Ovary (tissue), 7 donors: ENCODE measurements at regions not wholly inside any gene's neighbourhood (a gene's known extent, or its start where the extent isn't known, plus 50 kb on each side); places are given as distances from the start of the nearest gene placed in this dataset.

Source experiments
- DNase-seq, 5 donors: peaks; one replicate each; pipeline ENCODE4 v3.0.0-alpha.2; 2019 to 2020
- H3K27ac ChIP-seq, 2 donors: fragments of 200-600 bp; one replicate each; pipeline versions ENCODE4 v1.5.1 to v1.8.0; 2019 to 2022
- H3K27me3 ChIP-seq: fragments of 200-600 bp; one replicate; pipeline ENCODE4 v1.8.0; 2022
- H3K36me3 ChIP-seq: fragments of 200-600 bp; sonication (generic); one replicate; pipeline ENCODE4 v1.5.1; 2019
- H3K4me1 ChIP-seq: one replicate; pipeline ENCODE4 v1.8.1; 2013; ENCODE audit warnings: mild to moderate bottlenecking, moderate library complexity; ENCODE audit not compliant: insufficient read depth
- H3K4me3 ChIP-seq: fragments of 200-600 bp; sonication (generic); one replicate; pipeline ENCODE4 v1.5.1; 2017
- H3K9me3 ChIP-seq, 2 donors: fragments of 200-600 bp in 1 of 2; sonication (generic) in 1 of 2; one replicate each; pipeline versions ENCODE4 v1.5.1 to v1.8.1; 2013 to 2019; ENCODE audit warnings: mild to moderate bottlenecking in 1 of 2, moderate library complexity in 1 of 2
- EP300 ChIP-seq: sonication (generic); formaldehyde crosslinking; IDR thresholded peaks from one replicate; pipeline ENCODE4 v1.6.1; 2017; ENCODE audit warnings: antibody characterized with exemption
- POLR2A ChIP-seq: fragments of 450-650 bp; IDR thresholded peaks from one replicate; pipeline ENCODE4 v1.6.1; 2017; ENCODE audit warnings: antibody characterized with exemption, mild to moderate bottlenecking, moderate library complexity
- WGBS, 3 donors: extraction: QIAGEN DNeasy Blood & Tissue Kit in 1 of 3; methylation state at CpG; one replicate each; pipeline versions ENCODE4 v1.1.5 to v1.1.7; 2013 to 2017; 5-methylcytosine and 5-hydroxymethylcytosine counted together
- intact Hi-C, 4 donors: fragments of 100-400 bp; cut with DNase I; formaldehyde crosslinking; loops; one replicate each; pipeline versions ENCODE4 v1.11.0 to v1.15.1; 2022 to 2023
- TF ChIP-seq, protein P1 (sequence below), 3 donors: fragments of 450-650 bp in 2 of 3; fragments of 200-600 bp in 1 of 3; IDR thresholded peaks; one replicate each; pipeline versions ENCODE4 v1.5.1 to v1.8.0; 2016 to 2022; ENCODE audit warnings: antibody characterized with exemption in 3 of 3, mild to moderate bottlenecking in 1 of 3
- donor health status: DM: no; HTN: no; CAD: no; lungs with moderate emphysema.
- donor health status: DM: no; HTN: no; CAD: no.
- donor health status: Bipolar disorder and iron deficiency.
- donor health status: DM: no; HTN: no; CAD: no.
- donor health status: DM: yes; HTN: yes; CAD: no.

DNA sequence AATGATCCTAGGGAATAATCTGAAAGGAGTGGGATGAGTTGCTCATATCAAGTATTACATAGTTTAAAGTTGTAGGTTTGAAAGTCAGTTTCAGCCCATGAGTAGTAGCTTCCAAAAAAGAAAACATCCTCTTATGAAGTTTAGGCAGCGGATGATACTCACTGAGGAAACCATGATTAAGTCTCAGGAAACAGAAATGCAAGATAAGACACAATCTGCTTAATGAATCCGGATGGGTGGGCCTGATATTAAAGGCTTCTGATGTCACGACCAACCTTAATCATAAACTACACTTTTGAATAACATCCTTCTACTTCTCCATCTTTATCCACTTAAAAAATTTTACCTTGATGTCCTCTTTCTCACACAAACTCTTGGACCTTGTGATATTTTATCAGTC is 61.8 kb downstream of the S1PR1 start:
- intact Hi-C loops, result loop anchor here in 1 of 4 donors (10.0 kb wide), 1 partner anchor 374 kb away; no protein-coding TSS in a partner anchor
- Histone ChIP-seq H3K9me3 (no peaks in the 10 kb centered on the region), H3K36me3 (no peaks in the 10 kb centered on the region), H3K27me3 (no peaks in the 10 kb centered on the region), H3K4me1 (no peaks in the 10 kb centered on the region), H3K4me3 (no peak overlapping the region), H3K27ac (no peak overlapping the region)
- 73 to 80% (median 76%) methylated on average over 3 of the region's 3 CpGs for WGBS, 3 donors
- no peak for DNase-seq
- no peak for TF ChIP-seq EP300
- TF ChIP-seq POLR2A, result no peak
- TF ChIP-seq, protein P1, sequence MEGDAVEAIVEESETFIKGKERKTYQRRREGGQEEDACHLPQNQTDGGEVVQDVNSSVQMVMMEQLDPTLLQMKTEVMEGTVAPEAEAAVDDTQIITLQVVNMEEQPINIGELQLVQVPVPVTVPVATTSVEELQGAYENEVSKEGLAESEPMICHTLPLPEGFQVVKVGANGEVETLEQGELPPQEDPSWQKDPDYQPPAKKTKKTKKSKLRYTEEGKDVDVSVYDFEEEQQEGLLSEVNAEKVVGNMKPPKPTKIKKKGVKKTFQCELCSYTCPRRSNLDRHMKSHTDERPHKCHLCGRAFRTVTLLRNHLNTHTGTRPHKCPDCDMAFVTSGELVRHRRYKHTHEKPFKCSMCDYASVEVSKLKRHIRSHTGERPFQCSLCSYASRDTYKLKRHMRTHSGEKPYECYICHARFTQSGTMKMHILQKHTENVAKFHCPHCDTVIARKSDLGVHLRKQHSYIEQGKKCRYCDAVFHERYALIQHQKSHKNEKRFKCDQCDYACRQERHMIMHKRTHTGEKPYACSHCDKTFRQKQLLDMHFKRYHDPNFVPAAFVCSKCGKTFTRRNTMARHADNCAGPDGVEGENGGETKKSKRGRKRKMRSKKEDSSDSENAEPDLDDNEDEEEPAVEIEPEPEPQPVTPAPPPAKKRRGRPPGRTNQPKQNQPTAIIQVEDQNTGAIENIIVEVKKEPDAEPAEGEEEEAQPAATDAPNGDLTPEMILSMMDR (IDR thresholded peaks at IDR 0.05), result no peak

DNA sequence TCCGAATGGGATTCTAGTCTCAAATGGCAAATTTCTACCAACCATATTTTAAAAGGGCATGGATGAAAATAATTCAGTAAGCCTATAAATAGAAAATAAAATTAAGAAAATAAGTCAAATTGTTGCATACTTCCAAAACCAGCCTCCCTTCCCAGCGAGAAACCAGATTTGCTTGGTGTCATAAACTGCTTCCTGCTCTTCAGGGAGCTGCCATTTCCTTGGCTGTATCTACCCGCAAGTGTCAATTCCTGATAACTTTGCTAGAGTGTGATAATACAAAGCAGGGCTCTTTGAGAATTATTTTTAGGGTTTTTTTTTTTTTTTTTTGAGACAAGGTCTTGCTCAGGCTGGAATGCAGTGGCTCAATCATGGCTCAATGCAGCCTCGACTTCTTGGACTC is 62.3 kb downstream of the S1PR1 start:
- WGBS, 3 donors, result 83 to 88% (median 85%) methylated on average over 4 of the region's 4 CpGs
- no peak for TF ChIP-seq EP300
- DNase-seq, result no peak
- H3K4me3 ChIP-seq, result no peak overlapping the region
- no peaks in the 10 kb centered on the region for H3K9me3 ChIP-seq
- intact Hi-C loops, result loop anchor here in 1 of 4 donors (10.0 kb wide), 1 partner anchor 374 kb away; no protein-coding TSS in a partner anchor
- H3K27me3 ChIP-seq, result no peaks in the 10 kb centered on the region
- no peaks in the 10 kb centered on the region for H3K4me1 ChIP-seq
- H3K36me3 ChIP-seq, result no peaks in the 10 kb centered on the region
- H3K27ac ChIP-seq, result no peak overlapping the region

DNA sequence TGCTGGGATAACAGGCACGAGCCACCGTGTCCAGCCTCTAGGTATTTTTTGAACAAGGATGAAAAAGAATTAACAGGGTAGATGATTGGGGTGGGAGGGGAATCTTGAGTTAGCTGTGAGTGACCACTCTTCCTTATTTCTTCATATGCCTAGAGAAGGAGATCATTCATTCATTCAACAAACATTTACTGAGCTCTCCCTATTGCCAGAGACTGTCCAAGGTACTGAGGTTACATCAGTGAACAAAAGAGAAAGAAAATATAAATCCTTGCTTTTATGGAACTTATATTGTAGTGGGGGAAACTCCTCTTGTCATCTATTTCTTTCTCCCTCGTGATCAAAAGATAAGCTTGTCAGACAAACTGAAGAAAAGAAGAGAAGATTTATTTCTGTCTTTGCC is 62.9 kb downstream of the S1PR1 start:
- H3K4me1 ChIP-seq, result no peaks in the 10 kb centered on the region
- 69 to 87% (median 72%) methylated on average over 3 of the region's 3 CpGs for WGBS, 3 donors
- H3K36me3 ChIP-seq, result no peaks in the 10 kb centered on the region

DNA sequence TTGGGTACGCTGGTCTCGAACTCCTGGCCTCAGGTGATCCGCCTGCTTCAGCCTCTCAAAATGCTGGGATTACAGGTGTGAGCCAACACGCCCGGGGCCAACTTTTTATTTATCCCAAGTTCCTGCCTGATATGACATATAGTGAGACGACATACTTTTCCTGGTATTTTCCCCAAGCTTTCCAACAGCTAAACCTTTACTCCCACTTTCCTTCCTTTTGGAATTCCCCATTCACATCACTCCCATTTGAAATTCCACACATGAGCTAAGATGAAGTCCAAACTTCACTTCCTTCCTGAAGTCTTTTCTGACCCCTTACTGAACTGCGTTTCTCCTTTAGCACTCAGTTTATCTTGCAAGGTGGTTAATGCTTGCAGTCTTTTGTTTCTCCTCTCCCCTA is 64.1 kb downstream of the S1PR1 start:
- 81 to 83% (median 83%) methylated on average over 7 of the region's 7 CpGs for WGBS, 3 donors
- intact Hi-C loops, result no loop called here
- no peaks in the 10 kb centered on the region for H3K36me3 ChIP-seq

More for the DNA sequence above, 62.9 kb downstream of the S1PR1 start:
- TF ChIP-seq EP300 (no peak), POLR2A (no peak)
- TF ChIP-seq, protein P1 (IDR thresholded peaks at IDR 0.05), result no peak
- no peak overlapping the region for H3K27ac ChIP-seq
- no peaks in the 10 kb centered on the region for H3K27me3 ChIP-seq
- DNase-seq, result no peak
- no peaks in the 10 kb centered on the region for H3K9me3 ChIP-seq
- H3K4me3 ChIP-seq, result no peak overlapping the region
- intact Hi-C loops, result loop anchor here in 1 of 4 donors (10.0 kb wide), 1 partner anchor 375 kb away; no protein-coding TSS in a partner anchor

DNA sequence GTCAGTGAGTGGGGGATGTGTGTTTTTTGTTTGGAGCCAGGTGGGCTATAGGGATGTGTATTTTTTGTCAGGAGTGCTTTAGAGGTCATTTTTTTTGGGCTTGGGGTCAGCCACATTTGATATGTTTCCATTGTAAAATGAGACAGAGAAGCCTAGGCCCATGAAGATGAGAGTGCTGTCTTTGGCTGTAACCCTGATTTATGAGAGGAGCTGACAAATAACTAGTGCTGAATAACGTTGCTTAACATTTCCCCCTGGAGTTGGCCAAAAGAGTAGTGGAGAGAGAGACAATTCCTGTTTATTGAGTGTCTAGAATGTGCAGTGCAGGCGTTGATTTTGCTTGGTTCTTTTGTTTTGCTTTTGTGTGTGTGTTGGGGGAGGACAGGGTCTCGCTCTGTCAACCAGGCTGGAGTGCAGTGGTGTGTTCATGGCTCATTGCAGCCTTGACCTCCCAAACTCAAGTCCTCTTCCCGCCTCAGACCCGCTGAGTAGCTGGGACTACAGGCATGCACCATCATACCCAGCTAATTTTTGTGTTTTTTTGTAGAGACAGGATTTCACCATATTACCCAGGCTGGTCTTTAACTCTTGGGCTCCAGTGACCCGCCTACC is 64.7 kb downstream of the S1PR1 start:
- H3K36me3 ChIP-seq, result no peaks in the 10 kb centered on the region
- no peak overlapping the region for H3K27ac ChIP-seq
- WGBS, 3 donors, result 72 to 76% (median 76%) methylated on average over 6 of the region's 6 CpGs
- H3K27me3 ChIP-seq, result no peaks in the 10 kb centered on the region
- intact Hi-C loops, result no loop called here
- no peaks in the 10 kb centered on the region for H3K4me1 ChIP-seq
- no peak for TF ChIP-seq EP300
- TF ChIP-seq POLR2A, result no peak
- TF ChIP-seq, protein P1 (IDR thresholded peaks at IDR 0.05), result no peak
- no peak for DNase-seq
- H3K9me3 ChIP-seq, result no peaks in the 10 kb centered on the region
- no peak overlapping the region for H3K4me3 ChIP-seq

More for the DNA sequence above, 64.1 kb downstream of the S1PR1 start:
- no peaks in the 10 kb centered on the region for H3K4me1 ChIP-seq
- no peaks in the 10 kb centered on the region for H3K9me3 ChIP-seq
- no peaks in the 10 kb centered on the region for H3K27me3 ChIP-seq
- DNase-seq, result no peak
- no peak overlapping the region for H3K27ac ChIP-seq
- TF ChIP-seq, protein P1 (IDR thresholded peaks at IDR 0.05), result no peak
- no peak for TF ChIP-seq EP300
- no peak for TF ChIP-seq POLR2A
- H3K4me3 ChIP-seq, result no peak overlapping the region
